Hematopoietic multipotent progenitor cell treated with erythropoietin and hydrocortisone succinate and interleukin-3 and kit ligand, for 6 days (in vitro differentiated cells): ENCODE measurements at regions not wholly inside any gene's neighbourhood (a gene's known extent, or its start where the extent isn't known, plus 50 kb on each side); places are given as distances from the start of the nearest gene placed in this dataset.

Experiments
- DNase-seq: peaks from one replicate; pipeline ENCODE4 v3.0.0-alpha.2; 2015

DNA sequence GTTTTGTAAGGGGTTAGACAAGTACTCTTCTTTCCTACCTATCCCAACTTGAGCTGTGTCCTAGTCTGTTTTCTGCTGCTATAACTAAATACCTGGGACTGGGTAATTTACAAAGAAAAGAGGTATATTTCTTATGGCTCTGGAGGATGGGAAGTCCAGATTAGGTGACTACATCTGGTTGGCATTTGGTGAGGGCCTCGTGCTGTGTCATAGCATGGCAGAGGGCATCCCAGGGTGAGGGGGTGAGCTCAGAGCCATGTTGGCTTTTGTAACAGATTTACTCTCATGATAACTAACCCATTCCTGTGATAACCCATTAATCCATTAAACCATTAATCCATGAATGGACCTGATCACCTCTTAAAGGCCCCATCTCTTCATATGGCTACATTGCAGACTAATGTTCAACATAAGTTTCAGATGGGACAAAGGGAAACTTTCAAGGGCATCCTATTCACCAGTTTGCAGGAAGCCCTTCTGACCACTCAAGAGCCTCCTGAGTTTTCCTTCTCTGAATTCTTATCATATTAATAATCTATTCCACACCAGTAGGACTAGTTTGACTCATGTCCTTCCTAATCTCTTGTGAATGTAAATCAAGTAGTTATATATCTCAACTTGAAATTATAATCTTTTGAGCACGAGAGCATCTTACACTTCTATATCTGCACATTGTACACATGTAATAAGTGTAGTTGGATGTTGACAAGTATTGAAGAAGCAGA is 185.7 kb upstream of the ZPLD1 start:
- no peak for DNase-seq

DNA sequence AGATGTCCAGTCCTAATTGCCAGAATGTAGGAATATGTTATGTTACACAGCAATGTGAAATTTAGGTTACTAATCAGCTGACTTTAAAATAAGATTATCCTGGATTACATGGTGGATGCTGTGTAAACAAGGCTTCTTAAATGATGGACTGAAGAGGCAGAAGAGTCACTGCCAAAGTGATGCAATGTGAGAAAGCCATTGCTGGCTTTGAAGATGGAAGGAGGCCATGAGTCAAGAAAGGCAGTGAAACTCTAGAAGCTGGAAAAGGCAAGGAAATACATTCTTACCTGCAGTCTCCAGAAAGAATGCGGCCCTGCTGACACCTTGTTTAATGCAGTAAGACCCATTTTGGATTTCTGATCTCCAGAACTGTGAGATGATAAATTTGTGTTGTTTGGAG is 179.1 kb upstream of the ZPLD1 start:
- no peak for DNase-seq

DNA sequence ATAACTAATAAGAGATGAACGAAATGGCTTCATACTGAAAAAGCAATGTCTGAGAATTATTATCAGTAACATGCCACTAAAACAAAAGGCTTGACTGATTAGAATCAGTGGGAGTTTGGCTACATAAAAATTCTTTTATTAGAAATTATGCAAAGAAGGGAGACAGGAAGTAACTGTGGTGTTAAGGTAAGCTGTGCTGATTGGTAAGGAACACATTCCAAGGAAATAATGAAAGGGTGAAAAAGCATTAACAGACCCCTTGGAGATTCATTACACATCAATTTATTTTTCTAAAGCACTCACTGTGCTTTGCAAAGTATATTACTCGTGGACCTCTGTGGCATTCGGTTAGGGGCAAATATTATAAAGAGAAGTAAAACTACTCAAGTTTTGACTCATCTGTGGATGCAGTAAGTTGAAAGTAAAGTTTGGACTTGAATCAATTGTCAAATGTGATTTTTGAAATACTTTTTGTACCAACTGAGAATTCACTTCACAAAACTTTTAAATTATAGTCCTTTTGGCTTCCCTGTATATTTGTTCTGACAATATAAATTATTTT is 176.1 kb upstream of the ZPLD1 start:
- DNase-seq: no peak

DNA sequence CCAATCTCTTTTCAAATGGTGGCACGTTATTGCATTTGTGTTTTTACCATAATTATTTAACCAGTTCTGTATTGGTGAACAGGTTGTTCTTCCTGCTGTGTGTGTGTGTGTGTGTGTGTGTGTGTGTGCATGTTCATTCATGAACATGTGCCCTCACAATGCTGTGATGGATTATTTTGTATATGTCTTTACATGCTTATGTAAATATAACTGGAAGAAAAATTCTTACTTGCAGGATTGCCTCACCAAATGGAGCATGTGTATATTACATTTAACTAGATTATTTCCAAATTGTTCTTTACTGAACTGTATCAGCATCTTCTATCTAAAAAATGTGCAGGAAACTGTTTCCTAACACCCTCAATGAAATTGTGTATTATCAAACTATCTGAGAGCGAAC is 175.2 kb upstream of the ZPLD1 start:
- DNase-seq: no peak

DNA sequence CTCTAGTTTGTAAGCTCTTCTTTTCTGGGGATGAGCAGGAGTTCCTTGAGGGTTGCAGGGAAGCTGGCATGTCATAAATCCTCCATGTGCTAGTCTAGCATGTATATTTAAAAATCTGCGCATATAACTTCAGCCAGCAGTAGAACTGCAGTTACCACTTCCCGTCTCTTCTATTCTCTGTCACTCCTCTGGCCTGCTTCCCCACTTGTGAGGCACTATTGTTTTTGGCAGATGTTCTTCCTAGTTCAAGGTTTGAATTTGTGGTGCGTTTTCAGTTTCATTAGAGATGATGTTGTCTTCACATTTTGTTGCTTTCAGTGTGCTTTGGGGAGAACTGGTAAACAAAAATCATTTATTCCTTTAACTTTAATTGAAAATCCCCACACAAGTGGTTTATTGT is 169.1 kb upstream of the ZPLD1 start:
- no peak for DNase-seq

DNA sequence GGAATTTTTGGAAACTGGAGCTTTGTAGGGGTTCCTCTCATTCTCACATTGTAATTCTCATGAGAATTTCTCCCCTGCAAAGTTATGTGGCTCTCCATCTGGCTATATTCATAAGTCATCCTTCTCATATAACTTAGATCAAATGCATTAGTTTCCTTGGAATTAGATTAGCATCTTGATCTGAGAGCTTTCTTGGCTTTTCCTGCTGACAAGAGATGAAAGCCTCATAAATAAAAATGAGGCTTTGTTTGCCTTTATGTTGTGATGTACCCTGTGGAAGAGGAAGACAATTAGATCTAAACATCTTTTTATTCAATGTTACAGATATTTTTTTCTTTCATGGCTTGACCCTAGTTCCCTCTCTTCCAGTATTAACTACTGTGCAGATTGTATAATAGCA is 165.4 kb upstream of the ZPLD1 start:
- no peak for DNase-seq

DNA sequence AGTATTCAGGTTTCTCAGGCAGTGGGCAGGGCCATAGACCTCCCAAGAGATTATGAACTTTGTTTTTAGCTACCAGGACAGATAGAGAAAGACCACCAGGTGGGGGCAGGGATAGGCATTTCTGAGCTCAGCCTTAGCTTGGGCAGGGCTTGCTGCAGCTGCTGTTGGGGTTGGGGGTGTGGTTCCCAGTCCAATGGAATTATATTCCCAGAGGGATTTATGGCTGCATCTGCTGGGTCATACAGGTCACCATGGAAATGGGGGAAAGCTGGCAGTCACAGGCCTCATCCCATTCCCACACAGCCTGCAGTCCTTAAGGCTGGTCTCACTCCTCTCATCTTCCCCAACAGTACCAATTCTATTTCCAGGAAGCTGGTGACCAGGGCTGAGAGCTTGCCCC is 144.6 kb upstream of the ZPLD1 start:
- DNase-seq: no peak

DNA sequence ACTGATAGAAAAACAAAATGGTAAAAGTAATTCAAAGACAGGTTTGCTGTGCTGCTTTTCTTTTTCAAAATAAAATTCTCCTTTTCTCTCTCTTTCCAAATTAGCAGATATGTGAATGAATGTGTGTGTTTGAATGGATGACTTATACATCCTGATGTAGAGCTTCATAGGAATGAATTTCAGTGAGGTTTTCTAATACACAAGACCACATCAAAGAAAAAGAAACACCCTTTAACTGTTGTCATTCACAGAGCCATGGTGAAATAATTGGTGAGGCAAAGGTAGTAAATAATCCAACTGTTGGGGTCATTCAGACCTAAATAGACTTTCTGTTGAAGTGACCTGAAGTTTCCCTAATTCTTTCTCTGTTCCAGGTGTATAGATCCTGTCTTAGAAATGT is 139.1 kb upstream of the ZPLD1 start:
- DNase-seq: no peak

DNA sequence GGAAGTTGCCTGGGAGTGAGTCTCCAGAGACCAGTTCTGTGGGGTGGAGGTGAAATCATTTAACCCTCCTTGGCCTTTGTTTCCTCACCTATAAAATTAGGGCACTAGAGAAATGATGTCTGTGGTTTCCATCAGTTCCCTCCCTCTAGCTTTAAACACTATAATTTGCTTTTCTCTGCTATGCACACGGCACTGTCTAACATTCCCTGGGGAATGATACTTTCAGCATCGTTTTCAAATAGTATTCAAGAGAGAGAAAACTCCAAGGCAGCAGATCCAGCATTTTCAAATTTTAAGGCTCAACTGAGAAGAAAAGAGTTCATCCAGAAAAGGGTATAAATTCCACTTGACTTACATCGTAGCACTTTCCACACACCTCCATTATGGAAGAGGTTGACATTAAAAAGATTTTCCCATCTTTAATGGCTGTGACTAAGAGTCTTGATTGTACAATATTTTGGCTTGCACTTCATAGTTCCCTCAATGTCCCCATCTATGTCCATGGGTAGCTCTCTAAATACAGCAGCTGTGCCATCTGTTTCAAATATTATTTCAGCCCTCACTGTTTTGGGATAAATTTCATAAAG is 137.7 kb upstream of the ZPLD1 start:
- DNase-seq: no peak

DNA sequence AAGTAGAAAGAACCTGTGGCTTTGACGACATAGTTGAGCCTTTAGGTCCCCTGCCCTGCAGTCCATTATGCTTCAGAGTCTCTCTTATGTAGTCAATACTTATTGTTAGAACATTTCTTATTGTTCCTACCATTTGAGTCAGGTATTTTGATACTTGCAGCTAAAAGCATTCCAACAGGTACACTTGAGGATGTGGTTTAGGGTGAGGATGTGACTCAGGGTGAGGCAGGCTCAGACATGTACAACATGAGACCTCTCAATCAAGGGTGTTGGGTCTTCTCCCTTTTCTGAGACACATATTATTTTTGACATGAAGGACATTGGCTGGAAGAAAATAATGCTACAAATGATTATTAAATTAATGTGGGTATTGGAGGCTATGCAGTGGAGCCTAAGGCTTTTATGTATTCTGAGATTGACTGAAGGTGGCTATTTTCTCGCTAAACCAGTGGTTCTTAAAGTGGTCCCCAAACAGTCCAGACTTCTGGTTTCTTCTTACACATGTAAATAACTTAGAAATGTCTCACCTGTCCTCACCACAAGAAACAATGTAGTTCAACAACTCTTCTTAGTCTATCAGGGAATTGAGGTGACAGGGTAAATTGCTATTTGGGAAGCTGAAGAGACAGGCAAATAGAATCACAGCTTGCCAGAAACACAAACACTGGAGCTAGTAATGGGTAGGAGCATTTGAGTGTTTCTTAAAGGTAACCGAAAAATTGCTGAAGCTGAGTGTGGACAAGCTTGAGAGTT is 135.5 kb upstream of the ZPLD1 start:
- DNase-seq: no peak

DNA sequence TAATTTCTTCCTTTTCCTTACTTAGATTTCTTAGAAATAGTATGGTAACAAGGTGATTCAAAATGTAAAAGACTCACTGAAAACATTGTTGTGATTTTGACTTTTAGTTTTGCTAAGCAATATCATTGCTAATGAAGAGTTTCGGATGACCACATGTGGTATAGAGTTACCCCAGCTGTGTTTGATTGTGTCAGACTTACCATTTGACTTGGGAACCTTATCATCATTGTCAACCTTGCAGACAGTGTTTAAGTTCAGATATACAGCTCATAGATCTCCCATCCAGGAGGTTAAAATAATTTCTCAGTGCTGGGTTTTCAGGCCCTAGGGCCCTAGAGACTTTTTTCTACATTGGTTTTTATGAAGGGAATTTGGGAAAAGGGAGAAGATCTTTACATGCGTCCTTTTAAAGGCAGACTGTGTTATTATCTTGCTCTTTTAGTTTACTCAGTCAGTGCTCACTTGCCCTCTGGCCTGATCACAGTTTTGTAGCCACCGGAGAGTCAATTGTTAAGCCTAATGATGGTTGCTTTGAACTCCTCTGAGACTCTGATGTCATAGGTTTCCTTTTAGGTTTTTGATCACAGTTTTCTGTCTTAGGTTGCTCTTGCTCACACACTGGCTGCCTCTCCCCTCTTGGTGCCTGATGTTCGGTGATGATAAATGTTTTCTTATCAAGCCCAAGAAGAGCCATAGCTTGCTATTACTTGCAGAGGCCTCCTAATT is 133.5 kb upstream of the ZPLD1 start:
- peak; percentile 8 for DNase-seq

DNA sequence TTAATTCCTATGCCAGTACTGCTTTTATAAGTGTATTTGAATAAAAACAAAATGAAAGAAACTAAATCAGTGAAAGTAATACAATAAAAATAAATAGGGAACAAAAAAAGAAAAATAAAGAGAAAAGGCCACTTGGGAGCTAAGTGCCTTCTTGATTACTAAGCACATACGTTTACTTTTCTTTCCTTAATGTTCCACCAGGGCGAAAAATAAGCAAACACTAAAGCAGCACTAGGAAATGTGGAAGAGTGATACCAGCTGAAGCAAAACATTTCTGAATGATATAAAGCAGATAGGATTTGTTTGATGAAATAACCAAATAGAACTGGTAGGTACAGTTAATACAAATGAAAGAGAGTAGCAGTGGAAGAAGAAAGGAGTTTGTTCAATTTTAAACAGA is 132.8 kb upstream of the ZPLD1 start:
- no peak for DNase-seq

DNA sequence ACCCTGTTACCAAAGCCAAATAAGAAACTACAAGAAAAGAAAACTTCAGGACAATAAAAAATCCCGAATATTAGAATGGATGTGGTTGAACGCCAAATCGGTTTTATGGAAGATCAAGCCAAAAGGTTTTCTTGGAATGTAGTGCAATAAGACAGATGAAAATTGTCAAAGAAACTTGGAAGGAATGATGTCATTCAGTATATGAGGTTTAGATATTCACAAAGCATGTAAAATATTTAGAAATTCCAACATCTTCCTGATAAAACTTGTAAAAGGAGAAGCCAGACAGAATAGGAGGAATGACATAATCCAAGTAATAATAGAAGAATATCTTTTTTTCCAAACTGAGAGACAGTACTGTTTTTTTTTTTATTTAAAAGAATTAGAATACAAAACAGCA is 130.3 kb upstream of the ZPLD1 start:
- no peak for DNase-seq

DNA sequence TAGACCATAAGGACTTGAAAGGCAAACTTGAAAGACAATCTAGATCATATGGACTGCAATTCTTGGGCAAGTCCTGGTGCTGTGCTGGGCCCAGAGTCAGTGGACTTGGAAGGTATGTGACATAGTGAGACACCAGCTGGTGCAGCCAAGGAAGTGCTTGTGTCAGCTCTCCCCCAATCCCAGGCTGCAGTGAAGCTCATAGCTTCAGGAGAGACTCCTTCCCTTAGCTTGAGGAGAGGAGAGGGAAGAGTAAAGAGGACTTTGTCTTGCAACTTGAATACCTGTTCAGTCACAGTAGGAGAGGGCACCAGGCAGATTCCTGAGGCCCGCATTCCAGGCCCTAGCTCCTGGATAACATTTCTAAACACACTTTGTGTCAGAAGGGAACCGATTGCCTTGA is 127.4 kb upstream of the ZPLD1 start:
- no peak for DNase-seq

DNA sequence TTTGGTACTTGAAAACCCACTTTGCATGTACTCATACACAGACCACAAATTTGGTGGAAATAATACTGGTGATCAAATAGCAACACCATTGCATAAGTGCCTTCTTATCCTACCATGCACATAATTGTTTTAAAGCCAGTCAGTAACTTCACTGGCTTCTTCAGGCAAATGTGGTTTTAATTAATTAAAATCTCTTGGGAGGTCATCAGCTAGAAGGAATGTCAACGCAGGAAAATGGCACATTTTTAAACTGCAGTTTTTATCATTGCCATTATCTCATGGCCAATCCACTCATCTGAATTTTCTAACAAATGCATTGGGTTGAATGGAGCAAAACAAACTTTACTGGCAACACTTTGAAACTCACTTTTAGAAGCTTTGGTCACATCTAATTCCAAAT is 105.7 kb upstream of the ZPLD1 start:
- no peak for DNase-seq

DNA sequence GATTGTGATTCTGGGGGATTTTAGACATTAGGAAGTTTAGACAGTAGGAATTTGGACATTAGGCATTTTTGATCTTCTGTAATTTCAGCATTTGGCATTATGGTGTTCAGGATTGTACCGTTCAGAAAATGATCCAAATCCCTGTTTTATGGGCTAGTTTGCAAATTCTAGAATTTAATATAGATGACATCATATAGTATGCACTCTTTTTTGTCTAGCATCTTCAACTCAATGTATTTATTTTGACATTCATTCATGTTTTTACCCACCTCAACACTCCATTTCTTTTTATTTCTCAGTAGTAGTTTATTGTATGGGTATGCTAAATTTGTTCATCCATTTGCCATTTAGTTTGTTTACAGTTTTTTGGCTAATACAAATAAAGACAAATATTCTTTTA is 105.3 kb upstream of the ZPLD1 start:
- DNase-seq: no peak

DNA sequence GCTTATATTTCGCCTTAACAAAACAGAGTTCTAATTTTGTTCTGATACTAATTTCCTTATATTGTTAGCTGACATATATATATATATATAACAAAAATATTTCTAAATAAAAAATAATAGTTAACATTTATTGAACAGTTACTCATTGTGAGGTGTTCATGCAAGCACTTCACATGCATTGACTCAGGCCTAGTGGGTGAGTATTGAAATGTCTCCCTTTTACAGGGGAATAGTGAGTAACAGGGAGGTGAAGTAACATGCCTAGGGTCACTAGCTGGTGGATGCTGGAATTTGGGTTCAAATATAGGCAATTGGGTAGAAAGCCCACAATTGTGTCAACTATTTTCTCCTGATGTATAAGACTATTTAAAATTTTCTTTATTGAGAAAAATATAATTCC is 102.6 kb upstream of the ZPLD1 start:
- DNase-seq: no peak

DNA sequence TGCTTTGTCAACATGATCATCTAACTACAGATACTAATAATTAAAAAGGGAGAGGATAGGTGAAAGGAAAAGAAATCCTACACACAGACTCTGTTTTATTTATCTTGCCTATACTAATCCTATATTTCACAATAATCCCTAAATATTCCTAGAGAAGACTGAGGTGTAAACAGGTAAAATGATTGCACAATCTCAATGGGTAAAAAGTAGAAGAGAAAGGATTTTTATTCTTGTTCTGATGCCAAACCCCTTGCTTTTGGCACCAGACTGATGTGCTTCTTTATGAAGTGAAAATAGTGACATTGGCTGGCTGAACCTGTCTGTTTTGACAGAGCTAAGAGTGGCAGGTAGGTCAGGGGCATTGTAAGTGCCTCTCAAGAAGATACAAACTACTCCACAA is 101.9 kb upstream of the ZPLD1 start:
- no peak for DNase-seq

DNA sequence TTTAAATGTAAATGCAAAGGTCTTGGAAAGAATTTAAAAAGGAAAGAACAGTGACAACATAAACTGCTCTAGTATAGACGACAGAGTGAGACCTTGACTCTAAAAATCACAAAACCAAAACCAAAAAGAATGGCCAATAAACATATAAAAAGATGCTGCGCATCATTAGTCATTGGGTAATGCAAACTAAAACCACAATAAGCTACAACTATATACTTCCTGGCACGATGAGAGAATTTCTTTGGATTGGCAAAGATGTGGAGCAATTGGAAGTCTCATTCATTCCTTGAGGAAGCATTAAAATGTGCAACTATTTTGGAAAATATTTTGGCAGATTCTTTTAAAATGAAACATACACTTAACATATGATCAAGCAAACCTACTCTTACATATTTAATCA is 98.7 kb upstream of the ZPLD1 start:
- no peak for DNase-seq

DNA sequence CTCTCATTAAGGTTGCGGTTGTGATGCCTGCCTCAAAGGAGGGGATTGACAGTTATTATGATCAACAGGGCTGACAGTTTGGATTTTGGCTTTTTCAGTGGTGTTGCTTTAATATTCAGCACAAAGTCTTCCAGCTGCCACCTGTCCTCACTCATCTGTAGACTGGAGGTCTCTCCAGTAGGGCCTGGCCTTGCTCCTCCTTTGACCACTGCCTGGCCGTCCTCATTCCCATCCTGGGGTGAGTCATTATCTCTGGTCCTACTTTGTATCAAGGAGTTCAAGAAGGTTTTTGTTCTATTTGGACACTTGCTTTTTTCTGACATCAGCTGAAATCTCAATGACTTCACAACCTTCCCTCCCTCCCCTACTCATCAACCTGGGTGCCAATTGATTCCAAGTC is 95.1 kb upstream of the ZPLD1 start:
- no peak for DNase-seq

DNA sequence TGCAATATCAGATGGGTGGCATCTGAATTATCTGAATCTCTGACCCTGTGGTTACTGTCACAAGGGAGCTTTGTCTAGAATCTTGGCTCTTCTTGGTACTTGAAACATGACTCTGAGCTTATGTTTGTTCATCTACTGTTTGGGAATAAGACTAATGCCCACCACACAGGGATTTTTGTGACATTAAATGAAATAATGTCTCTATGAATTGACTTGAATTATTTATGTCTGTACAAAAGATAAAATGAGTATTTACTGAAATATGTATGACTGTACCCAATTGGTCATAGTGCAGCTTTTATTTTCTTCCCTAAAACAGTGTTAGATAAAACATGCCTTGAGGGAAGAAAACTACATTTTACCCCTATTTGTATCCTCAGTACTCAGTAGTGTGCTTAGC is 87.9 kb upstream of the ZPLD1 start:
- no peak for DNase-seq

DNA sequence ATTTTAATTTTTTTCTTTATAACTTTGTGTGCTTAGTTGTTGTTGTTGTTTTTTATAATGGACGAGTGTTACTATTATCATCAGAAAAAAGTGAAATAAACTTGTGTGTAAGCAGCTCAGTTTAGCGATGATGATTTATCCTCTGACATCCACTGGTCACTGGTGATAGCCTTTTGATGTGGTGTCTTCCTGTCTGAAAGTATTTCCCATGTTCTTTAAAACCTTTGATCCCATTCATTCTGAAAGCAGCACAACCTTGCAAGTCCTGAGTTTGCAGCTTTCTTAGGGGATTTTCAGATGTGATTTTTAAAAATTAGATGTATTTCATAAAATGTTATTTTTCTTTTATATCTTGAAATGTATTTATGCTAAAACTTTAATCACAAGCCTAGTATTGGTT is 85.9 kb upstream of the ZPLD1 start:
- no peak for DNase-seq

DNA sequence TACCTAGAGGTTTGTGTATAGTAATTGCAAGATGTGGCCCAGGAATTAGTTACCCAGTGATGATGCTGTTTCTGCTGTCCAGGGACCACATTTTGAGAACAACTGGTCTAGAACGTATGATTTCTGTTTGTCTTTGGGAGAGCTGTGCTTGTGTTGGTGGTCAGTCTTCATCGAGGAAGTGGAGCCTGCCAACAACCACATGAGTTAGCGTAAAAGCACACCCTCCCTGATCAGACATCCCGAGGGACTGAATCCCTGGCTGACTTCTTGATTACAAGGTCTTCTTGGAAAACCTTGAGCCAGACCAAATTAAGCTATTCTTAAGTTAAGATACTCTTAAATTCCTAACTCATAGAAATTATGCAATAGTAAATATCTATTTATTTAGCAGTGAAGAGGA is 81.7 kb upstream of the ZPLD1 start:
- DNase-seq: no peak

DNA sequence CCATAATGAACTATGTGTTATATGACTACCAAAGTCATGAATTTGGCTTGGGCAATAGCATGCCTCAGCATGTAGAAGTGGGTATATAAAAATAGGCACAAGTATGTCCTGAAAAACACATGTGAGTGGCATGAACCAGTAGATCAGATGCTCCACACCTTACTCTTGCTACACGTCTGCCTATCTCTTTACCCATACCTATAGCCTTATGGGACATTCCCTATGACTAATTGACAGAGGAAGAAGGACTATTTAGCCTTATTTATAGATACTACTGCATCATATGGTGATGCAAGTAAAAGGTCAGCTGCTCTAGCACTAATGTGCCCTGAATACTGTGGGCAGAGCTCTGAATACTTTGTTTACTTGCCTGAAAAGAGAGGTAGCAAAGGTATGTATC is 81.0 kb upstream of the ZPLD1 start:
- no peak for DNase-seq
